SK-N-SH treated with all-trans-retinoic acid at 6 μM for 48 hours (cell line): ENCODE measurements at regions not wholly inside any gene's neighbourhood (a gene's known extent, or its start where the extent isn't known, plus 50 kb on each side); places are given as distances from the start of the nearest gene placed in this dataset.

ENCODE experiments used
- ATAC-seq: fragments of 200-7000 bp; cut with Tn5 transposase; 3 replicates; pipeline ENCODE4 v1.9.1; 2020; ENCODE audit warnings: mild to moderate bottlenecking, moderate library complexity
- ARNTL ChIP-seq: fragments of 450-650 bp; formaldehyde crosslinking; IDR thresholded peaks from 2 replicates; pipeline ENCODE4 v1.5.0; 2020; ENCODE audit warnings: low read depth, mild to moderate bottlenecking, moderate library complexity, borderline replicate concordance
- BACH2 ChIP-seq: fragments of 250-450 bp; sonication (Bioruptor Pico); IDR thresholded peaks from 2 replicates; pipeline ENCODE4 v1.9.0; 2021; ENCODE audit warnings: mild to moderate bottlenecking, borderline replicate concordance
- CREB5 ChIP-seq: fragments of 250-450 bp; sonication (Bioruptor Pico); IDR thresholded peaks from 2 replicates; pipeline ENCODE4 v1.5.1; 2020; ENCODE audit warnings: low read depth, mild to moderate bottlenecking, moderate library complexity
- CSDC2 ChIP-seq: fragments of 250-450 bp; sonication (Bioruptor Pico); IDR thresholded peaks from 2 replicates; pipeline ENCODE4 v1.5.0; 2020; ENCODE audit warnings: mild to moderate bottlenecking, moderate library complexity
- ESRRG ChIP-seq: fragments of 250-450 bp; sonication (Bioruptor Pico); IDR thresholded peaks from 2 replicates; pipeline ENCODE4 v1.6.1; 2021; ENCODE audit warnings: mild to moderate bottlenecking
- GLIS3 ChIP-seq: fragments of 250-450 bp; sonication (Bioruptor Pico); IDR thresholded peaks from 2 replicates; pipeline ENCODE4 v1.5.0; 2020; ENCODE audit warnings: mild to moderate bottlenecking, moderate library complexity
- ISL1 ChIP-seq: fragments of 250-450 bp; sonication (Bioruptor Pico); IDR thresholded peaks from 2 replicates; pipeline ENCODE4 v2.1.2; 2022; ENCODE audit warnings: mild to moderate bottlenecking, moderate library complexity
- OSR1 ChIP-seq: fragments of 250-450 bp; sonication (Bioruptor Pico); IDR thresholded peaks from 2 replicates; pipeline ENCODE4 v1.8.0; 2022; ENCODE audit warnings: moderate library complexity, mild to moderate bottlenecking, inconsistent platforms
- PATZ1 ChIP-seq: fragments of 250-450 bp; sonication (Bioruptor Pico); IDR thresholded peaks from 2 replicates; pipeline ENCODE4 v1.8.0; 2020; ENCODE audit warnings: mild to moderate bottlenecking, moderate library complexity, borderline replicate concordance
- PPARA ChIP-seq: fragments of 250-450 bp; sonication (Bioruptor Pico); IDR thresholded peaks from 2 replicates; pipeline ENCODE4 v1.5.0; 2020; ENCODE audit warnings: mild to moderate bottlenecking, borderline replicate concordance
- SNAI2 ChIP-seq: fragments of 250-450 bp; sonication (Bioruptor Pico); IDR thresholded peaks from 2 replicates; pipeline ENCODE4 v1.5.0; 2020; ENCODE audit warnings: mild to moderate bottlenecking, moderate library complexity
- TCF4 ChIP-seq: fragments of 250-450 bp; sonication (Bioruptor Pico); IDR thresholded peaks from 2 replicates; pipeline ENCODE4 v1.8.0; 2021; ENCODE audit warnings: mild to moderate bottlenecking, moderate library complexity, borderline replicate concordance
- TOX ChIP-seq: fragments of 250-450 bp; sonication (Bioruptor Pico); IDR thresholded peaks from 2 replicates; pipeline ENCODE4 v1.8.0; 2021; ENCODE audit warnings: mild to moderate bottlenecking, moderate library complexity, borderline replicate concordance
- ZC3H10 ChIP-seq: fragments of 250-450 bp; sonication (Bioruptor Pico); IDR thresholded peaks from 2 replicates; pipeline ENCODE4 v1.5.1; 2021; ENCODE audit warnings: mild to moderate bottlenecking, moderate library complexity
- ZFP30 ChIP-seq: fragments of 450-650 bp; formaldehyde crosslinking; IDR thresholded peaks from 2 replicates; pipeline ENCODE4 v1.5.0; 2022; ENCODE audit warnings: mild to moderate bottlenecking, moderate library complexity
- ZNF565 ChIP-seq: fragments of 450-650 bp; formaldehyde crosslinking; conservative IDR thresholded peaks from 2 replicates; pipeline ENCODE4 v1.5.0; 2020; ENCODE audit warnings: low read depth, mild to moderate bottlenecking, moderate library complexity
- ZNF70 ChIP-seq: fragments of 450-650 bp; formaldehyde crosslinking; IDR thresholded peaks from 2 replicates; pipeline ENCODE4 v1.5.0; 2020; ENCODE audit warnings: mild to moderate bottlenecking, moderate library complexity
- ZNF8 ChIP-seq: fragments of 450-650 bp; formaldehyde crosslinking; IDR thresholded peaks from 2 replicates; pipeline ENCODE4 v1.5.0; 2020; ENCODE audit warnings: mild to moderate bottlenecking, moderate library complexity
- TF ChIP-seq, protein P1 (sequence below): fragments of 250-450 bp; sonication (Bioruptor Pico); IDR thresholded peaks from 2 replicates; pipeline ENCODE4 v1.5.1; 2021; ENCODE audit warnings: mild to moderate bottlenecking, moderate library complexity
- TF ChIP-seq, protein P2 (sequence below): fragments of 250-450 bp; sonication (Bioruptor Pico); IDR thresholded peaks from 2 replicates; pipeline ENCODE4 v1.8.0; 2021; ENCODE audit warnings: low read depth, mild to moderate bottlenecking, moderate library complexity, borderline replicate concordance

- no peak for TF ChIP-seq CSDC2
- no peak for TF ChIP-seq ARNTL (CRISPR knock-in tag)
- TF ChIP-seq, protein P1, sequence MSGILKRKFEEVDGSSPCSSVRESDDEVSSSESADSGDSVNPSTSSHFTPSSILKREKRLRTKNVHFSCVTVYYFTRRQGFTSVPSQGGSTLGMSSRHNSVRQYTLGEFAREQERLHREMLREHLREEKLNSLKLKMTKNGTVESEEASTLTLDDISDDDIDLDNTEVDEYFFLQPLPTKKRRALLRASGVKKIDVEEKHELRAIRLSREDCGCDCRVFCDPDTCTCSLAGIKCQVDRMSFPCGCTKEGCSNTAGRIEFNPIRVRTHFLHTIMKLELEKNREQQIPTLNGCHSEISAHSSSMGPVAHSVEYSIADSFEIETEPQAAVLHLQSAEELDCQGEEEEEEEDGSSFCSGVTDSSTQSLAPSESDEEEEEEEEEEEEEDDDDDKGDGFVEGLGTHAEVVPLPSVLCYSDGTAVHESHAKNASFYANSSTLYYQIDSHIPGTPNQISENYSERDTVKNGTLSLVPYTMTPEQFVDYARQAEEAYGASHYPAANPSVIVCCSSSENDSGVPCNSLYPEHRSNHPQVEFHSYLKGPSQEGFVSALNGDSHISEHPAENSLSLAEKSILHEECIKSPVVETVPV (CRISPR knock-in tag): no peak
- ATAC-seq: no peak
Observed at GRCh38 chr1:230010603-230011332, 56.3 kb upstream of the GALNT2 start.

GRCh38 chr1:230011333-230012092 is 55.5 kb upstream of the GALNT2 start:
- no peak for ATAC-seq

GRCh38 chr1:230012093-230012393 is 55.0 kb upstream of the GALNT2 start:
- TF ChIP-seq CSDC2: no peak
- no peak for TF ChIP-seq TOX (CRISPR knock-in tag)
- ATAC-seq: no peak

More at GRCh38 chr1:230011333-230012092, 55.5 kb upstream of the GALNT2 start:
- TF ChIP-seq TCF4 (no peak), ZNF70 (CRISPR knock-in tag) (no peak), ZC3H10 (CRISPR knock-in tag) (no peak), ISL1 (CRISPR knock-in tag) (no peak), ESRRG (CRISPR knock-in tag) (no peak), GLIS3 (CRISPR knock-in tag) (no peak), ZNF565 (CRISPR knock-in tag) (no peak), PPARA (CRISPR knock-in tag) (no peak), BACH2 (CRISPR knock-in tag) (no peak), TOX (CRISPR knock-in tag) (no peak)
- TF ChIP-seq, protein P2, sequence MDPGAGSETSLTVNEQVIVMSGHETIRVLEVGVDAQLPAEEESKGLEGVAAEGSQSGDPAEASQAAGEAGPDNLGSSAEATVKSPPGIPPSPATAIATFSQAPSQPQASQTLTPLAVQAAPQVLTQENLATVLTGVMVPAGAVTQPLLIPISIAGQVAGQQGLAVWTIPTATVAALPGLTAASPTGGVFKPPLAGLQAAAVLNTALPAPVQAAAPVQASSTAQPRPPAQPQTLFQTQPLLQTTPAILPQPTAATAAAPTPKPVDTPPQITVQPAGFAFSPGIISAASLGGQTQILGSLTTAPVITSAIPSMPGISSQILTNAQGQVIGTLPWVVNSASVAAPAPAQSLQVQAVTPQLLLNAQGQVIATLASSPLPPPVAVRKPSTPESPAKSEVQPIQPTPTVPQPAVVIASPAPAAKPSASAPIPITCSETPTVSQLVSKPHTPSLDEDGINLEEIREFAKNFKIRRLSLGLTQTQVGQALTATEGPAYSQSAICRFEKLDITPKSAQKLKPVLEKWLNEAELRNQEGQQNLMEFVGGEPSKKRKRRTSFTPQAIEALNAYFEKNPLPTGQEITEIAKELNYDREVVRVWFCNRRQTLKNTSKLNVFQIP (CRISPR knock-in tag): no peak
- TF ChIP-seq, protein P1 (CRISPR knock-in tag): no peak

- no peak for ATAC-seq
- TF ChIP-seq, protein P2 (CRISPR knock-in tag): no peak
- TF ChIP-seq, protein P1 (CRISPR knock-in tag): no peak
- TF ChIP-seq ISL1 (CRISPR knock-in tag) (no peak), ZNF565 (CRISPR knock-in tag) (no peak), ZNF70 (CRISPR knock-in tag) (no peak), ZNF8 (no peak), PATZ1 (CRISPR knock-in tag) (no peak), SNAI2 (no peak), CSDC2 (no peak), TCF4 (no peak), BACH2 (CRISPR knock-in tag) (no peak), ZFP30 (CRISPR knock-in tag) (no peak), GLIS3 (CRISPR knock-in tag) (no peak), ZC3H10 (CRISPR knock-in tag) (no peak), CREB5 (CRISPR knock-in tag) (no peak), OSR1 (CRISPR knock-in tag) (no peak), TOX (CRISPR knock-in tag) (no peak)
Observed at GRCh38 chr1:230012741-230013140, 54.3 kb upstream of the GALNT2 start.
